SKM-1 treated with dmso at 0.1 percent for 144 hours (cell line): ENCODE measurements at regions not wholly inside any gene's neighbourhood (a gene's known extent, or its start where the extent isn't known, plus 50 kb on each side); places are given as distances from the start of the nearest gene placed in this dataset.

ENCODE experiments used
- DNase-seq: peaks from one replicate; lab custom pipeline; 2025; ENCODE audit not compliant: unreplicated experiment; lab: John Stamatoyannopoulos, UW

- DNase-seq: no peak
These were observed 681.4 kb downstream of the EPHA7 start for GRCh38 chr6:92737983-92738382.

GRCh38 chr6:92723390-92723931, 695.9 kb downstream of the EPHA7 start:
- DNase-seq: no peak

- DNase-seq: no peak
These were observed 699.6 kb downstream of the EPHA7 start for GRCh38 chr6:92719773-92720172.

GRCh38 chr6:92716638-92717037, 702.7 kb downstream of the EPHA7 start:
- no peak for DNase-seq

DNA sequence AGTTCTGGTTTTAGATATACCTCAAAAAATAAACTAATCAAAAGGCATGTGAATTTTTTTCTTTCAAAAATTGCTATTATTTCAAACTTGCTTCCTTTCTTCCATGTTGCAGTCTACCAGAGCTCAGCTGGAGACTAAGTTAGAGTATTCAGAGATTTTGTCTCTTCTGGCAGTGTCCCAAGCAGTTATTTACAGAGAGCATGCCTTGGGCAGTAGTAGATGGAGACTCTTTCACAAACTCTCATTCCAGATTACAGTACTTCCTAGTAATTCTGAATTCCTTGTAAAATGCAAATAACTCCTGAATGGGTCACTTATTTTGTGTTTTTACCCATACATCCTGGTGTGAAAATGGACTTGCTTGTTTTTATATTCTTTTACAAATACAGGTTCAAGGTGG, 703.4 kb downstream of the EPHA7 start:
- no peak for DNase-seq

DNA sequence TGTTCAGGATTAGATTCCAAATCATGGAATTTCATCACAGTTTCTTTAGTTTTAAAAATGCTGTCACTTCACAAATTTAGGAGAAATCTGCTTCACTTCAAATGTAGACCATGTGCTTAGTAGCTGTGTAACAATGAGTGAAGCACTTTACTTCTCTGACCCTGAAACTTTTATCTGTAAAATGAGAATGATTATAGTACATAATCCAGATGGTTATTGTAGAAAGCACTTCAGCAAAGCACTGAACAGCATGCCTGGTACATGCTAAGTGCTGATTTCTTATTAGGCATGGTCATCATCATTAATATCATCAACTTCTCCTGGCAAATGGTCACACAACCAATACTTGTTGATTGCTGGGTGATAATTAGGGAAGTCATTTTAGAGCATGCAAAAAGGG, 705.0 kb downstream of the EPHA7 start:
- DNase-seq: no peak

DNA sequence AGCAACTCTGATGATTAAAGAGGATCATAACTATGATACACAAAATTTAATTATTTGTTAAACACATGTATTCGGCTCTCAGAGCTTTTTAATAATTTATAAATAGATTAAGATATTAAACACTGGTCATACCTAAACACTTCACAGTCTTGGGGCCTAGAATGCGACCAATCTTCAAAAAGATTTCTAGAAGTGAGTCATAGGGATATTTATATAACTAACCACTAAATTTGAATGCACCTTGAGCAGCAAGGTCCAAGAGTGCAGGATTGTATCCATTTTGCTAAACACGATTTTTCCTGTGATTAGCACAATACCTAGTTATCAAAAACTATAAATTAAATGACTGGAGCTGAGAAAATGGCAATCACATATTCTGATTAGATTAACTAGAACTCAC, 709.3 kb downstream of the EPHA7 start:
- no peak for DNase-seq

DNA sequence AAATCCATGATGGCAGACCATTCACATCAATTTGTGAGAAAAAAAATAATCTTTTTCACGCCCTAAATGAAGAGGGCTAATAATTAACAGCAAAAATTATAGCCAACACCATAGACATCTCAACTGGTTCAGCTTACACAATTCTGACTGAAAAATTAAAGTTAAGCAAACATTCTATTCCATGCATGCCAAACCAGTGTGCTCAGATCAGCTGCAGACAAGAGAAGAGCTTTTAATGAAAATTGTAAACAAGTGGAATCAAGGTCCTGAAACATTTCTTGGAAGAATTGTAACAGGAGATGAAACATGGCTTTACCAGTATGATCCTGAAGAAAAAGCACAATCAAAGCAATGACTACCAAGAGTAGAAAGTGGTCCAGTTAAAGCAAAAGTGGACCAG, 710.4 kb downstream of the EPHA7 start:
- DNase-seq: no peak

GRCh38 chr6:92708270-92708669, 711.1 kb downstream of the EPHA7 start:
- DNase-seq: no peak

DNA sequence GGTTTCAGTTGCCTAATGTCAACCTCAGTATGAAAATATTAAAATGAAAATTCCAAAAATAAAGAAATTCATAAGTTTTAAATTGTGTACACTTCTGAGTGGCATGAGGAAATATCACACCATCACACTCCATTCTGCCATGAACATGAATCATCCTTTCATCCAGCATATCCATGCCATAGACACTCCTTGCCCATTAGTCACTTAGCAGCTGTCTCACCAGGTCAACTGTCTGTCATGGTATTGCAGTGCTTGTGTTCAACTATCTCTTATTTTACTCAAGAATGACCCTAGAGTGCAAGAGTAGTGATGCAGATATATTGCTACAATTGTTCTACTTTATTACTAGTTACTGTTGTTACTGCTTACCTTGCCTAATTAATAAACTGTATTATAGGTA, 712.4 kb downstream of the EPHA7 start:
- DNase-seq: no peak

DNA sequence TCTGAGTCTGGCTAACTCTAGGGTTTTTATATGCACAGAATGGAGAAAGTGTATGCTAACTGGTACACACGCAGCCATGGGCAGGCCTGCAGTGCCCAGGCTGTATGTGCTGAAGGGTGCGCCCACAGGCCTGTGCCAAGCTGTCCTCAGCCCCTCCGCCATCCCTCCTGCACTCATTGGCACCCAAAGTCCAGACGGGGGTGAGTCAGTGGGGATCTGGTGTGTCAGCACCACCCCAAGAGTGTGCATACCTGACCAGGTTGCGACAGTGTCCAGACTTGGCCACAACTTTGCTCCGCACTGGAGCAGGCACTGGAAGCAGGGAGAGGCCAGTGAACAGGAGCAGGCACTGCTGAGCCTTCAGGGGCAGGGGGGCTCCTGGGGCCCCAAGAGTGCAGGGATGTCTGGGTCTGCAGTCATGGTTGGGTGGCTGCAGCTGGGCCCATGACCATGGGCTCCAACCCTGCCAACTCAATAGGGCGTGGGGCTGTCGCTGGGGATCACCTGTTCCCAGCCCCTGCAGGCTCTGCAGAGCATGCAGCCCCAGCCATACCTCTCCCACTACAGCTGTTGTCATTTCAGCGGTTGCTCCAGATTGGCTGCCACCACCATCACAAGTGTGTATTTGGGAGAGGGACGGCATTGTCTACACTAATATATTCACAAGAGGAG, 717.8 kb downstream of the EPHA7 start:
- DNase-seq: no peak

- DNase-seq: no peak
These were observed 718.9 kb downstream of the EPHA7 start for GRCh38 chr6:92700411-92700810.

GRCh38 chr6:92690997-92691599, 728.3 kb downstream of the EPHA7 start:
- no peak for DNase-seq

GRCh38 chr6:92688342-92688741, 731.0 kb downstream of the EPHA7 start:
- DNase-seq: peak; percentile 55

DNA sequence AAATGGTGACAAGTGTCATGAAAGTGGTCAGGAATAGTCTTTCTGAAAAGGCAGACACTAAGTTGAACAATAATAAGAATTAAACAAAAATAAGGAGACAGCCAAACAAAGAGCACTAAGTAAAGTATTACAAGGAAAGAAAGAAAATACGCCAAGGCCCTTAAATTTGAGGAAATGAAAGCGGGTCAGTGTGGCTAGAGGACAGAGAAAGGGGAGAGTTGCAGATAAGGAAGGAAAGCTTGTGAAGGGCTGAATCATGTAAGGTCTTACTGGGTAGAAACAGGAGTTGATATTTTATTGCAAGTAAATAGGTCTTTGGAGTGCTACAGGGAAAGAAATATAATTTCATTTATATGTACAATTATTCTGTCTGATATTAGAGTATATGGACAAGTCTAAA, 732.1 kb downstream of the EPHA7 start:
- DNase-seq: peak; percentile 64

DNA sequence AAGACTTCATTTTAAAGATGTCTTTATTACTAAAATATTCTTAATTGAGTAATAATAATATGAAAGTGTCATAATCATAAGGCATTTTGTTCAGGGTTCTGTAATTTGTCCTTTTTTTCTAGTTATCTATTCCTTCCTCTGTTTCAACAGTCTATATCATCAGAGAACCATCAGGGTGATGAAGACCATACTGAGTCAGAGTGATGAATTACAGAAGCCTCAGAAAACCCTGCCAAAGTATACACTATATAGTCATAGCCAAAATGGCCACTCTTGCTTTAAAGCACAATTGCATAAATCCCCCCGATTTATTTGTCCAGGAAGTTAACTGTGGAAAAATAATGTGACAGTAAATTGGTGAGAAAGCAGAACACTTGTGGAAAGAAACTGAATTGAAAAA, 735.0 kb downstream of the EPHA7 start:
- DNase-seq: no peak

DNA sequence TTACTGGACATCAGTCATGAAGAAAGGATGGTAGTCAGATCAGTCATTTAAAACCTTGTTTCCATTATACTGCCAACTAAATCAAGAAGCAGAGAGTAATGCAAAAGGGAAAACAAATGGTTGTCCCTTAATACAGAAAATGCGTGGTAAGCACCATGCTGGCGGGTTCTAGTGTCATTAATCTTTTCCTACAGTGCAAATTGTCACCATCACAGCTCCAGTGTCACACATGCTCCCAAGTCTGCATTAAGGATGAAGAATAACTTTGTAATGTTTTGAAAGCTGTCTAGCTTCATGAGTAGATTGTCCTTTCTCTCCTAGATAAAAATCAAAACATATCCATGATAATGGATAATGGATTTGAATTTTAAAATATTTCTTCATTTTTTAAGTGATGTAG, 735.6 kb downstream of the EPHA7 start:
- no peak for DNase-seq

DNA sequence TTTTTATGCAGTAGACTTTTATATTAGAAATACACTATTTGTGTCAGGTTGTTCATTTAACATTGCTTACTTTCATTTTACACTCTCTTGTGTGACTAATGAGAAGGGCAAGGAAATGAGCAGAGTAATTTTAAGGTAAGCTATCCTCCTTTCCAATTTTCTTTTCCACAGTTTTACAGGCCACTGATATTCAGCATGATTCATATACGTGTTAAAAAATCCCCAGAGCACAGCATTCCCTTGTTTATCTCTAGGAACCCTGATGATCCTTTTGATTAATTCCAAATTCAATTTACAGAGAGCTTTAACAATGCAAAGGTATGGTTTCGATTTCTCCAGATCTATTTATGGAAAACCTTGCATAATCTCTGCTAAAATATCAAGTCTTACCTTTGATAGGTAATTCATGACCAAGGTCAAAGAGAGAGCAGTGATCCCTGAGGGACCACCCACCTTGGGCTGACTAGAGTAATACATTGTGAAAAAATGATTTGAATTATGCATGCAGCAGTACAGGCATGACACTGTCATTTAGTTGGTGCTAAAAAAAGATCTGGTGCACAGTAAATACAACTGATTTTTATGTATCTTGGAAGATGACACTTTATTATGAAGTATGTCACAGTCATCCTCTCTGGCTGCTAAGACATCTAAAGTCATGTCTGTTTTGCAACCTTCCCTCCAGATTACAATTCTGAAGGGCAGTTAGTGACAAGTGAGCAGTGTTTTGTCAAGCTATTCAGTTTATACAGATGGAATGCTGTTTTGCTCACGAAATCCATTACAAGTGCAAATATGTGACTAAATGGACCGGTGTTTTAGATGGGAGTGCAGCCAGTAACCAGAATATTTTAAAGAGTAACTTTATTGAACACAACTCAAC, 736.6 kb downstream of the EPHA7 start:
- DNase-seq: no peak

- no peak for DNase-seq
These were observed 738.0 kb downstream of the EPHA7 start for GRCh38 chr6:92681401-92681800.

DNA sequence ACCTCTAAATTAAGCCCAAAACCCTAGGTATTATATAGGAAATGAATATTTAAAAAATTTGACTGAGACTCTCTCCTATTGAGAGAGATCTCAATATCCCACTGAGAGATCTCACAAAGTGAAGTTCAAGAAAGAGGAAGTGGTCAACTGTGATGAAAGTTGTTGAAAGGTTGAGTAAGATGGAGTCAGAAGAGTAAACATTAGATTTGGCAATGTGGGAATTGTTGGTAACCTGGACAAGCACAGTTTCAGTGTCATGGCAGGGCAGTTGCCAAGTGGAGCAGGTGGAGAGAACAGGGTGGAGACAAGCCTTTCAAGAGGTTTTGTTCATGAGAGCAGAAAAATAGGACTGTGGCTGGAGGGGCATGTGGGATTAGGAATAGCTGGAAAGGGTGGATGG, 747.9 kb downstream of the EPHA7 start:
- DNase-seq: peak; percentile 76

- no peak for DNase-seq
These were observed 751.5 kb downstream of the EPHA7 start for GRCh38 chr6:92667843-92668242.
